ENCODE measurements at regions not wholly inside any gene's neighbourhood (a gene's known extent, or its start where the extent isn't known, plus 50 kb on each side); places are given as distances from the start of the nearest gene placed in this dataset.

DNA sequence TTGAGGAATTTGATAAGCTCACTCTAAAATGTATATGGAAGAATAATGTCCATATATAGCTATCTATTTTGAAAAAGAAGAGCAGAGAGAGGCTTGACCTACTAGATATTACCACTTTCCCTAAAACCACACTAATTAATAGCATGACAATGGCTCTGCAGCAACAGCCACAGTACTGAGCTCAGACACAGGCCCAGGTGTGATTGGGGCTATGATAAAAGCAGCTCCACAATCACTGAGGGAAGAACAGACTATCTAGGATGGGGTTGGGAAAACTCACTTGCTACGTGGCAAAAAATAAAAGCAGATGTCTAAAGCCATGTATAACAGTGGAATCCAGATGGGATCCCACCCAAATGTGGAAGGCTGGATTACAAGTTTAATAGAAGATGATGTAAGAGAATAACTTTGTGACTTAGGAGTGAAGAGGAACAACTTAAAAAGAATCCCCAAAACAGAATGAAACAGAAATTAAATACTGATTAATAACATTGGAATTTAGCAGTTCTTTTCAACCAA lies 80.8 kb upstream of the RAB4A start:
- H3K4me3 ChIP-seq (replicated peaks; ENCODE audit: low read depth, low read length), result no peak overlapping the region
- H3K36me3 ChIP-seq (ENCODE audit: control insufficient read depth, insufficient read depth, low read length), result no peaks in the 10 kb centered on the region
- TF ChIP-seq, protein P1, sequence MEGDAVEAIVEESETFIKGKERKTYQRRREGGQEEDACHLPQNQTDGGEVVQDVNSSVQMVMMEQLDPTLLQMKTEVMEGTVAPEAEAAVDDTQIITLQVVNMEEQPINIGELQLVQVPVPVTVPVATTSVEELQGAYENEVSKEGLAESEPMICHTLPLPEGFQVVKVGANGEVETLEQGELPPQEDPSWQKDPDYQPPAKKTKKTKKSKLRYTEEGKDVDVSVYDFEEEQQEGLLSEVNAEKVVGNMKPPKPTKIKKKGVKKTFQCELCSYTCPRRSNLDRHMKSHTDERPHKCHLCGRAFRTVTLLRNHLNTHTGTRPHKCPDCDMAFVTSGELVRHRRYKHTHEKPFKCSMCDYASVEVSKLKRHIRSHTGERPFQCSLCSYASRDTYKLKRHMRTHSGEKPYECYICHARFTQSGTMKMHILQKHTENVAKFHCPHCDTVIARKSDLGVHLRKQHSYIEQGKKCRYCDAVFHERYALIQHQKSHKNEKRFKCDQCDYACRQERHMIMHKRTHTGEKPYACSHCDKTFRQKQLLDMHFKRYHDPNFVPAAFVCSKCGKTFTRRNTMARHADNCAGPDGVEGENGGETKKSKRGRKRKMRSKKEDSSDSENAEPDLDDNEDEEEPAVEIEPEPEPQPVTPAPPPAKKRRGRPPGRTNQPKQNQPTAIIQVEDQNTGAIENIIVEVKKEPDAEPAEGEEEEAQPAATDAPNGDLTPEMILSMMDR (IDR thresholded peaks at IDR 0.05; ENCODE audit: insufficient read depth, low read length, poor library complexity, severe bottlenecking), result no peak
- DNase-seq (ENCODE audit: extremely low read depth, insufficient read length), result no peak
- H3K27me3 ChIP-seq (replicated peaks; ENCODE audit: control insufficient read depth, insufficient read depth, low read length), result no peaks in the 10 kb centered on the region

DNA sequence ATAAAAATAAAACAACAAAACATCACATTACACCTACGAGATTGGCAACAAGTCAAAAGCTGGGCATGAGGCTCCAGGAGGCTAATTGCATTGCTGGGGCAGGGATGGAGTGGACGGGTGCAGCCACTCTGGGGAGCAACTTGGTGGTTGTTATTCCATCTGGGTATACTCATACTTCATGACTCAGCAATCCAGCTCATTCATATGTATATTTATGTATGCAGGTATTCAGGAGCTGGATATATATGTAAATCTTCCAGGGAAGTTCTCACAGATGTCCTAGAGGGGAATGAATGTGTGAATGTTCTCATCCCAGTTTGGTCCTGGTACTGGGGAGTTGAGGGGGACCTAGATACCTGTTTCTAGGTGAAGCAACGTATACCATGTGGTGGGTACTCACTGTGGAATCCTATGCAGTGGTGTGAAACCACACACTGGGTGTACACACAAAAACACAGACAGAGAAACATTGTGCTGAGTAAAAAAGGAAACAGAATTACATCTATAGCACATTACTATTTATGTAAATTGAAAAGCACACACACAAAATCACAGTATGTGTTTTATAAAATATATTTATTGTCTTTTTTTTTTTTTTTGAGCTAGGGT lies 79.7 kb upstream of the RAB4A start:
- H3K27me3 ChIP-seq (replicated peaks; ENCODE audit: control insufficient read depth, insufficient read depth, low read length), result no peaks in the 10 kb centered on the region
- no peak for DNase-seq (ENCODE audit: extremely low read depth, insufficient read length)

DNA sequence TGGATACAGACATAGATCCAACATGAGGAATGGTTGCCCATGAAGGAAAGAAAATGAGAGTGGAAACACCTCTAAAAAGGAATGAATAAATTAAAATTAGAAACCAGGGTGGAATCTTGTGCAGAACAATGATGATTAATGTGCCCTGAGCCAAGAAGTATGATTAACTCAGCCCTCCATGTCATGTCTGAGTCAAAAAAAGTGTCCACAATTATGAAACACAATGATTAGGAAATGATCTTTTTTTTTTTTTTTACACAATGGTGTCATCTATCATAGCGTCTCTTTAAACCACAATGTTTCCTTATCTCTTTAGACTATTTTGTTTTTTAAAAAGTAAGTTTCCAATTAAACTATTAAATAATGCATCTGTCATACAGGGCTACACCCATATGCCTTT lies 78.9 kb upstream of the RAB4A start:
- no peak for DNase-seq (ENCODE audit: extremely low read depth, insufficient read length)
- Histone ChIP-seq H3K36me3 (ENCODE audit: control insufficient read depth, insufficient read depth, low read length) (no peaks in the 10 kb centered on the region), H3K27me3 (replicated peaks; ENCODE audit: control insufficient read depth, insufficient read depth, low read length) (no peaks in the 10 kb centered on the region), H3K4me3 (replicated peaks; ENCODE audit: low read depth, low read length) (no peak overlapping the region)
- TF ChIP-seq, protein P1 (IDR thresholded peaks at IDR 0.05; ENCODE audit: insufficient read depth, low read length, poor library complexity, severe bottlenecking), result no peak

More for the DNA sequence above, 79.7 kb upstream of the RAB4A start:
- H3K36me3 ChIP-seq (ENCODE audit: control insufficient read depth, insufficient read depth, low read length), result no peaks in the 10 kb centered on the region
- no peak overlapping the region for H3K4me3 ChIP-seq (replicated peaks; ENCODE audit: low read depth, low read length)
- TF ChIP-seq, protein P1 (IDR thresholded peaks at IDR 0.05; ENCODE audit: insufficient read depth, low read length, poor library complexity, severe bottlenecking), result no peak

DNA sequence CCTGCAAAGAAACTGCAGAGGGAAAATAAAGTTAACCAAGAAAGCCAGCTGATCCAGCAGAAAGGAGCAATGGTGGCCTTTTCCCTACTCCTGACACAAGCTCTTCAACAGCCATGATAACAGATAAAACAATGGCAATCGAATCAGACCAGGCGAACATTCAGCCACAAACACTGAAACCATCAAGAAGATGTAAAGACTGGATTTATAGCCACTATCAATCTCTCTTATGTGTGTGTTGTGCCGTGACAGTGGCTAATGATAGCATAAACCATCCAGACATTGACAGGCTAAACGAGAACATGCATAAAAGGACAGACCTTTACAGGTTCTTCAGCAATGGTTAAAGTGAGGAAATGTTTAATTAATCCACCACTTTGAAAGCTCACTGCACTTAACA lies 78.1 kb upstream of the RAB4A start:
- Histone ChIP-seq H3K4me3 (replicated peaks; ENCODE audit: low read depth, low read length) (no peak overlapping the region), H3K36me3 (ENCODE audit: control insufficient read depth, insufficient read depth, low read length) (no peaks in the 10 kb centered on the region), H3K27me3 (replicated peaks; ENCODE audit: control insufficient read depth, insufficient read depth, low read length) (no peaks in the 10 kb centered on the region)
- DNase-seq (ENCODE audit: extremely low read depth, insufficient read length), result no peak
- TF ChIP-seq, protein P1 (IDR thresholded peaks at IDR 0.05; ENCODE audit: insufficient read depth, low read length, poor library complexity, severe bottlenecking), result no peak

DNA sequence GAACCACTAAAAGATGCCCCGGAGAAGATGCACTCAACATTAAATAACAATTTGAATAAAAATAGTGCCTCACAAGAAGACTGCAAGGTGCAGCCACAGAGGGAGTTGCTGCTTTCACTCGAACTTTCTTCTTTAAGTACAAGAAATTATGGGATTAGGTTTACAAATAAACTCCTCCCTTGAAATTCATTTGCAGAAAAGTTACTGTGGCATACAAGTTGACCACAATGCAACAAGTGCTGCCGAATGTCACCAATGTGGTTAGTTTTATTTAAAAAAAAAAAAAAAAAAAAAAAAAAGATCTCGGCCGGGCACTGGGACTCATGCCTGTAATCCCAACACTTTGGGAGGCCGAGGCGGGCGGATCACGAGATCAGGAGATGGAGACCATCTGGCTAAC lies 76.8 kb upstream of the RAB4A start:
- no peak for DNase-seq (ENCODE audit: extremely low read depth, insufficient read length)
- Histone ChIP-seq H3K27me3 (replicated peaks; ENCODE audit: control insufficient read depth, insufficient read depth, low read length) (no peaks in the 10 kb centered on the region), H3K4me3 (replicated peaks; ENCODE audit: low read depth, low read length) (no peak overlapping the region), H3K36me3 (ENCODE audit: control insufficient read depth, insufficient read depth, low read length) (no peaks in the 10 kb centered on the region)
- TF ChIP-seq, protein P1 (IDR thresholded peaks at IDR 0.05; ENCODE audit: insufficient read depth, low read length, poor library complexity, severe bottlenecking), result no peak

DNA sequence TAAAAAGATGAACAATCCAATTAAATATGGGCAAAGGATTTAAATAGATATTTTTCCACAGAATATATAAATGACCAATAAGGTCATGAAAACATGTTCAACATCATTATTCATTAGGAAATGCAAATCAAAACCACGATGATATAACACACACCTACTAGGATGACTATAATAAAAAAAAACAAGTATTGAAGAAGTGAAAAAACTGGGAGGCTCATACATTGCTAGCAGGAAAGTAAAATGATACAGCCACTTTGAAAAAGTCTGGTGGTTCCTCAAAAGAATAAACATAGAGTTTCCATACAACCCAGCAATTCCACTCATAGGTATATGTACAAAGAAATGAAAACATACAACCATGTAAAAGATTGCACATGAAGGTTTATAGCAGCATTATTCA lies 75.7 kb upstream of the RAB4A start:
- Histone ChIP-seq H3K4me3 (replicated peaks; ENCODE audit: low read depth, low read length) (no peak overlapping the region), H3K27me3 (replicated peaks; ENCODE audit: control insufficient read depth, insufficient read depth, low read length) (no peaks in the 10 kb centered on the region), H3K36me3 (ENCODE audit: control insufficient read depth, insufficient read depth, low read length) (no peaks in the 10 kb centered on the region)
- no peak for DNase-seq (ENCODE audit: extremely low read depth, insufficient read length)
- TF ChIP-seq, protein P1 (IDR thresholded peaks at IDR 0.05; ENCODE audit: insufficient read depth, low read length, poor library complexity, severe bottlenecking), result no peak
